Activated T-helper 1 cell treated with anti-CD3 and anti-CD28 coated beads, Interleukin-12 subunit alpha, Interleukin-12 subunit beta, Interleukin-2, Interleukin-4 antibody, amounts not matched to agents 30 ng/mL and 10 ng/mL and 1 ng/mL, durations not matched to agents 14 hours and 24 hours and 36 hours (primary cell): ENCODE measurements at regions not wholly inside any gene's neighbourhood (a gene's known extent, or its start where the extent isn't known, plus 50 kb on each side); places are given as distances from the start of the nearest gene placed in this dataset.
"Not testable (repeated sequence)": the region's sequence is repeated elsewhere in the genome, so short reads cannot be mapped to it uniquely, and the experiment has no call there.

Experiments used
- DNase-seq: peaks from one replicate; pipeline ENCODE4 v3.0.0; 2021; ENCODE audit warnings: low spot score
- H3K27ac Mint-ChIP-seq: one replicate; pipeline ENCODE4 v1.8.0; 2021; ENCODE audit warnings: mild to moderate bottlenecking, mixed read lengths
- H3K27me3 Mint-ChIP-seq: one replicate; pipeline ENCODE4 v1.8.0; 2022; ENCODE audit warnings: mild to moderate bottlenecking, moderate library complexity, mixed read lengths; ENCODE audit not compliant: insufficient read depth
- H3K36me3 Mint-ChIP-seq: one replicate; pipeline ENCODE4 v1.8.0; 2021; ENCODE audit warnings: low read depth, mixed read lengths
- H3K4me1 Mint-ChIP-seq: one replicate; pipeline ENCODE4 v1.8.0; 2021; ENCODE audit warnings: low read depth, mixed read lengths
- H3K4me3 Mint-ChIP-seq: one replicate; pipeline ENCODE4 v1.8.0; 2021; ENCODE audit warnings: mild to moderate bottlenecking, moderate library complexity, mixed read lengths
- H3K9me3 Mint-ChIP-seq: one replicate; pipeline ENCODE4 v1.8.0; 2021; ENCODE audit warnings: mixed read lengths
- intact Hi-C: fragments of 100-400 bp; cut with micrococcal nuclease; formaldehyde crosslinking; loops from one replicate; pipeline ENCODE4 v1.15.1; 2024

DNA sequence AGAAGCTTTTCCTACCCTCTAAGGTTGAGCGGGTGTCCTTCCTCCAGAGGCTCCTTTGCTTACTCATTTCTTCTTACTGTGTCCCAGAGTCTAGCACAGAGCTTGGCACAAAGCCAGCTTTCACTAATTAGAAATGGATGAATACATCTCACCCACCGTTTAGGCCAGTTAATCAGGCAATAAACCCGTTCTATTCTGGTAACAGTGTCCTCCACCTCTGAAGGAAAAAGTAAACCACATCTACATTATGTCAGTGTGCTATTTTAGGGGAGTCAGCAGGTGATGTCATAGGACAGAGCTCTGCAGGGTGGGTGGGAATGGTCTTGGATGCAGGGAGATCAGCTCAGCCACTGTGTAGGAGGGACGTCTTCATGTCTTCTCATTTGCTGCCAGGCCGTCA is 109.2 kb downstream of the OSTF1 start:
- no peaks in the 10 kb centered on the region for H3K9me3 Mint-ChIP-seq
- H3K27ac Mint-ChIP-seq = no peak overlapping the region
- H3K4me3 Mint-ChIP-seq = no peak overlapping the region
- intact Hi-C loops = no loop called here
- no peak for DNase-seq
- H3K4me1 Mint-ChIP-seq = peaks cover 8% of the 10 kb centered on the region
- H3K27me3 Mint-ChIP-seq = peaks cover 2% of the 10 kb centered on the region
- peaks cover 2% of the 10 kb centered on the region for H3K36me3 Mint-ChIP-seq

DNA sequence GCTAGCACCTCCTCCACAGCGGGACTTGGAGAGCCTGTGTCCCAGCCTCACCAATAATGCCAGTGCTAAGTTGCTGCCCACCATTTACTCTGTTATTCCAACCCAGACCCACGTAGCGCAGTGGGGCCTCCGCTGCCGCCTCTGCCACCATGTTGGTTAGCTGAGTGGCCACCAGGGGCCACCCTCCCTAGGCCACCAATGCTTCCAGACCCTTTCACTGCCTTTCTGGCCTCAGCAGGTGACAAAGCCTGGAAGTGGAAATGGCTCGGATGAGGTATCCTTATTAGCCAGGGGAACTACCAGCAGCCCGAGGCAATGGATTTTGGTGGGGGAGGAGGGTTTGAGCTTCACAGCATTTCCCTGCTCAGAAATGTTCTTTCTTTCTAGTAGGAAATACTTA is 110.1 kb downstream of the OSTF1 start:
- Mint-ChIP-seq H3K36me3 (peaks cover 2% of the 10 kb centered on the region), H3K4me3 (no peak overlapping the region), H3K27ac (no peak overlapping the region), H3K9me3 (no peaks in the 10 kb centered on the region), H3K4me1 (peaks cover 8% of the 10 kb centered on the region), H3K27me3 (no peaks in the 10 kb centered on the region)
- intact Hi-C loops = no loop called here
- DNase-seq = no peak

DNA sequence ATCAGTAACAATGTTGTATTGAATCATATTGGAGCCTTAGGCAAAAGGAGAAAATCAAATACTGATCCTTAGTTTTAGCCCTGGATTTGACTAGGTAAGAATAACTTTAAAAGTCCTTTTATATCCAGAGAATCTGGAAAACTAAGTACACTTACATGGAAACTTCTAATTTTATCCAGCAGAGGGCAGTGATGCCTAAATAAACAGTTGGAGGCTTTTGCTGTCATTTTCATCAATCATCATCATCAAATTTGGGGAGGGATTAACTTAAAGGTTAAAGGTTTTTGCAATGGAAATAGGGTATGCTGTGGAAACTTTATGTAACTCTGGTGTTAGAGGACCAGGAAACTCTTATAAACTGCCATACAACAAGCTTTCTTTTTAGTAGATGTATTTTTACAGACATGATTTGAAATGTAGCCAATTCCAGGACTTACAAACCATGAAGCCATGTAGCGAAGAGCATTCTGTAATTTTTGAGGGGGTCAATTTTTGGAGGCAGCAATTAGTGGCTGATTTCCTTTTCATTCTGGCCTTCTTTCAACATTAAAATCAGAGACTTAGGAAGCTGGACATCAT is 112.7 kb downstream of the OSTF1 start:
- DNase-seq = no peak

DNA sequence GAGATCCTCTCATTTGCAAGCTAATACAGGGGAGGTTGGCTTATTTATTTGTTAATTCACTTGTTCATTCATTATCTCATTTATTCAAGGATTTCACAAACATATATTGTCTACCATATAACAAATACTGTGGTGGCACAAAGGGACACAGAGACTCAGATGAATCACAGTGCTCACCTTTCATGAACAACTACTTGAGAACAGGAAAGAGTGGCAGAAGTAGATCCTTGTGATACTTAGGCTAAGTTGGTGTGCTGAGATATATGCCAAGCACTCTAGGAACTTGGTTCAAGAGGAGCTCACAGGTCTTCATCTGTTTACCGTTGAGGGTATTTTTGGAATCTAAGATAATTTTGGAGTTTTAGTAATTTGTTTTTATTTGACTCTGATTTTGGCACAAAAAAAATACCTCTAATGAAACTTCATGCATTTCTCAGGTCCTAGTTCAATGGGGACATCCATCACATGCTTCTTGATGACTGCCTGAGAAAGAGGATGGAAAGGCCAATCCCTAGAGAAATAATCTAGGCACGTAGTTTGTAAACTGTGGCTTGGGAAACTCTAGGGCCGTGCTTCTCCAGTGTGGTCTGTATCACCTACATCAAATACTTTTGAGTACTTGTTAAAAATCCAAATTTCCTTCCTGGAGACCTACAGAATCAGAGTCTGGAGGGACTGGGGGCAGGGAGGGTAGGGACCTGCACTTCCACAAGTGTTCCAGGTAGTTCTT is 113.3 kb downstream of the OSTF1 start:
- Mint-ChIP-seq H3K27ac (no peak overlapping the region), H3K4me1 (peaks cover 8% of the 10 kb centered on the region), H3K27me3 (no peaks in the 10 kb centered on the region), H3K9me3 (no peaks in the 10 kb centered on the region), H3K36me3 (no peaks in the 10 kb centered on the region), H3K4me3 (no peak overlapping the region)
- no peak for DNase-seq
- intact Hi-C loops = loop anchor here (1.0 to 2.0 kb wide), 4 partner anchors 17 to 665 kb away; no protein-coding TSS in a partner anchor

More for the DNA sequence above, 112.7 kb downstream of the OSTF1 start:
- Mint-ChIP-seq H3K36me3 (no peaks in the 10 kb centered on the region), H3K4me3 (no peak overlapping the region), H3K27me3 (no peaks in the 10 kb centered on the region), H3K4me1 (peaks cover 8% of the 10 kb centered on the region), H3K9me3 (no peaks in the 10 kb centered on the region), H3K27ac (peak overlapping the region; percentile 0)
- intact Hi-C loops = loop anchor here (1.0 to 2.0 kb wide), 4 partner anchors 16 to 665 kb away; no protein-coding TSS in a partner anchor

DNA sequence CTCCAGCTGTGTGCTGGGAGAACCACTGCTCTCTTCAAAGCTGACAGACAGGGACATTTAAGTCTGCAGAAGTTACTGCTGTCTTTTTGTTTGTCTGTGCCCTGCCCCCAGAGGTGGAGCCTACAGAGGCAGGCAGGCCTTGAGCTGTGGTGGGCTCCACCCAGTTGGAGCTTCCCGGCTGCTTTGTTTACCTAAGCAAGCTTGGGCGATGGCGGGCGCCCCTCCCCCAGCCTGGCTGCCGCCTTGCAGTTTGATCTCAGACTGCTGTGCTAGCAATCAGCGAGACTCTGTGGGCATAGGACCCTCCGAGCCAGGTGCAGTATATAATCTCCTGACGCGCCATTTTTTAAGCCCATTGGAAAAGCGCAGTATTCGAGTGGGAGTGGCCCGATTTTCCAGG is 119.7 kb downstream of the OSTF1 start:
- intact Hi-C loops, H3K4me3 Mint-ChIP-seq: not testable (repeated sequence)

GRCh38 chr9:75210215-75210614 is 121.9 kb downstream of the OSTF1 start:
- Mint-ChIP-seq H3K9me3 (no peaks in the 10 kb centered on the region), H3K36me3 (peaks cover 2% of the 10 kb centered on the region), H3K27ac (no peak overlapping the region), H3K27me3 (no peaks in the 10 kb centered on the region), H3K4me1 (no peaks in the 10 kb centered on the region), H3K4me3 (no peak overlapping the region)
- DNase-seq = no peak
- intact Hi-C loops = no loop called here

More for the DNA sequence above, 119.7 kb downstream of the OSTF1 start:
- not testable (repeated sequence) for H3K4me1 Mint-ChIP-seq, H3K27ac Mint-ChIP-seq, H3K36me3 Mint-ChIP-seq, H3K9me3 Mint-ChIP-seq, H3K27me3 Mint-ChIP-seq, DNase-seq

DNA sequence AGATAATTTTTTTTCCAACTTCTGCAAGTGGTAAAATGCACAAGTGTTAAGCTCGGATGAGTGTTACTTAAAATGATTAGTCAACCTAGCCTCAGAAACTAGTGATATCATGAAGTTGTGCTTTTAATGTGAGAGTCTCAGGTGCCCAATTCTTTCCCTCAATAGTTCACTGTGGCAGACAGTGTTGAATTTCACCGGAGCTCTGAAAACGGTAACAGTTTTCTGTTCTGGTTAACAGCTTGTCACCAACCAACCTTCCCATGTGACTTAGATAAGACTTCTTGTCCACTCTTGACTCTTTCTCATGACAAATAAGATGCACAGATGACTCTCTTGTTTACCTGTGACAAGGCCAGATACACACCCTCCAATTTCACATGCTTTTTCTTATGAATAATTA is 125.5 kb downstream of the OSTF1 start:
- Mint-ChIP-seq H3K4me1 (no peaks in the 10 kb centered on the region), H3K36me3 (peaks cover 2% of the 10 kb centered on the region), H3K4me3 (no peak overlapping the region), H3K27me3 (peaks cover 3% of the 10 kb centered on the region), H3K9me3 (no peaks in the 10 kb centered on the region), H3K27ac (no peak overlapping the region)
- intact Hi-C loops = no loop called here
- no peak for DNase-seq

GRCh38 chr9:75226403-75227139 is 138.3 kb downstream of the OSTF1 start:
- Mint-ChIP-seq H3K4me1 (no peaks in the 10 kb centered on the region), H3K27ac (no peak overlapping the region), H3K36me3 (peaks cover 3% of the 10 kb centered on the region), H3K9me3 (peaks cover 11% of the 10 kb centered on the region), H3K27me3 (peaks cover 6% of the 10 kb centered on the region), H3K4me3 (no peak overlapping the region)
- intact Hi-C loops = no loop called here
- no peak for DNase-seq

GRCh38 chr9:75228893-75229292 is 140.6 kb downstream of the OSTF1 start:
- H3K36me3 Mint-ChIP-seq = peaks cover 3% of the 10 kb centered on the region
- H3K27me3 Mint-ChIP-seq = peaks cover 2% of the 10 kb centered on the region
- intact Hi-C loops = no loop called here
- H3K9me3 Mint-ChIP-seq = peaks cover 11% of the 10 kb centered on the region
- no peak overlapping the region for H3K27ac Mint-ChIP-seq
- peaks cover 7% of the 10 kb centered on the region for H3K4me1 Mint-ChIP-seq
- H3K4me3 Mint-ChIP-seq = no peak overlapping the region
- DNase-seq = no peak

GRCh38 chr9:75229605-75230332 is 141.5 kb downstream of the OSTF1 start:
- Mint-ChIP-seq H3K27ac (no peak overlapping the region), H3K4me3 (no peak overlapping the region), H3K9me3 (peaks cover 7% of the 10 kb centered on the region), H3K4me1 (peaks cover 7% of the 10 kb centered on the region), H3K27me3 (peaks cover 2% of the 10 kb centered on the region), H3K36me3 (peaks cover 3% of the 10 kb centered on the region)
- DNase-seq = no peak
- intact Hi-C loops = no loop called here

GRCh38 chr9:75230469-75230868 is 142.2 kb downstream of the OSTF1 start:
- peaks cover 2% of the 10 kb centered on the region for H3K27me3 Mint-ChIP-seq
- peaks cover 3% of the 10 kb centered on the region for H3K36me3 Mint-ChIP-seq
- H3K4me3 Mint-ChIP-seq = no peak overlapping the region
- no peak overlapping the region for H3K27ac Mint-ChIP-seq
- intact Hi-C loops = no loop called here
- peaks cover 11% of the 10 kb centered on the region for H3K9me3 Mint-ChIP-seq
- DNase-seq = no peak
- H3K4me1 Mint-ChIP-seq = peaks cover 7% of the 10 kb centered on the region

DNA sequence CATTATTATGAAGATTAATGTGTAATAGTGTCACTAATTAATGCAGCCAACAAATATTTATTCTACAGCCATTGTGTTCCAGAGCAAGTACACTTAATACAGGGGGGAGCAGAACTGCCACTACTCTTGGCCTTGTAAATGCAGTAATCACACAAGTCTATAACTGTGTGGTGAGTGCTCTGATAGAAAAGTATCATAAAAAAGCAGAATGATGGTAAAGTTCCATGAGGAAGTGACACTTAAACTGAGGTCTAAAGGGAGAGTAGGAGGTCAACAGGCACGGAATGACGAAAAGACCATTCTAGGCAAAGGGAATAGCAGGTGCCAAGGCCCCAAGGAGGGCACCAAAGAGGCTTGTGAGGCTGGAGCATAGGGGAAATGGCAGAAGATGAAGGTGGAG is 142.9 kb downstream of the OSTF1 start:
- H3K27ac Mint-ChIP-seq = no peak overlapping the region
- H3K9me3 Mint-ChIP-seq = peaks cover 13% of the 10 kb centered on the region
- peaks cover 3% of the 10 kb centered on the region for H3K36me3 Mint-ChIP-seq
- intact Hi-C loops = no loop called here
- peaks cover 7% of the 10 kb centered on the region for H3K4me1 Mint-ChIP-seq
- no peaks in the 10 kb centered on the region for H3K27me3 Mint-ChIP-seq
- no peak for DNase-seq
- H3K4me3 Mint-ChIP-seq = no peak overlapping the region
